HG03439 (cell line): ENCODE measurements at regions not wholly inside any gene's neighbourhood (a gene's known extent, or its start where the extent isn't known, plus 50 kb on each side); places are given as distances from the start of the nearest gene placed in this dataset.

Experiments used
- ATAC-seq: cut with Tn5 transposase; IDR thresholded peaks from one replicate; pipeline ENCODE4 v1.9.1; 2021; ENCODE audit warnings: mild to moderate bottlenecking, moderate library complexity; ENCODE audit not compliant: unreplicated experiment

DNA sequence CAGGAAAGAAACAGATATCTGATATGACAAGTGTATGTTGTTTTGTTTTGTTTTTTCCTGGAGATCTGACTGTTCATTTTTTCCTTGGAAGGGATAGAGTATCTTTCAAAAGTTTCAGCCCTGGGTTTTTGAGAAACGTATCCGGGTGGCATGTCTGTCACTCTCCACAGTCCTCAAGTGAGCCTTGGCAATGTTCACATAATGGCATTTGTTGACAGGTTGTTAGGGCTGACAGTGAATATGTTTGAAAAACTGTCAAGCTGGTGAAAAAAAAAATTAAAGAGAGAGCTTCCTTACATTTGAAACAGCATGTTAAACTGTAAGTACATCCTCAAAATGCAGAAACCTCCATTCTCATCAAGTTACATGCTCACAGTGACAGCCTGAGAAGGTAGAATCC, 113.0 kb upstream of the DYNLRB2 start:
- no peak for ATAC-seq

DNA sequence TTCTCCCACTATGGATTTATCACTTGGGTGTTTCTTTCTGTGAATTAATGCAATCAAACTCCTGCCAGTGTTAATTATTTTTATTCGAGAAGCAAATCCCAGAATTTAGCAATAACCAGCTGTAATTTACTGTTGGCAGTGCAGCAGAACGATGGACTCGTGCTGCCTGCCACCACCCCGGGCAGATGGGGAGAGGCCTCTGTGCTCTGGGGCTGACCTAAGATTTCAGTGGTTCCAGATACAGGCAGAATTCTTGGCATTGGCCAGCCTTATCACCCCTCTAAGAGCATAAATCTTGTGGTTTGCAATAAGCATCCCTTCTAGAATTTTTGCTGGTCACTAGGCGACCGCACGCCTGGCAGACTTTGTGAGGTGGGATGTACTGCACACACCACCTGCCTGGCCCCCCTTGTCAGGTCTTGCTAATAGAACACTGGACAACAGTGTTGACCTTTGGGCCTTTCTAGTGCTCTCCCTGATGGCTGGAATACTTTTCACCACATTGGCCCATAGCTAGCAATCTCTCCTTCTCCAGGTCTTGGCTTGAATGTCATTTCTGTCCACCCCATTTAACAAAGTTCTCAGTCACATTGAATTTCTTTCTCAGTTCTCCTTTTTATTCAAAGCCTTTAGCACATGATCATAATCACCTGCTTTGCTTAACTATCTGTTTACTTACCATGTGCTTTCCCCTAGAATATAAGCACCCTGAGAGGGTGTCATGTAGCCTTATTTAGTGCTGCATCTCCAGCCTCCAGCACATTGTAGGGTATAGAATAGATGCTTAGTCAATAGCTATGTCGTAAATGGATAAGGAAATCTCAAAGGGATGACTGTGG, 122.1 kb upstream of the DYNLRB2 start:
- no peak for ATAC-seq

DNA sequence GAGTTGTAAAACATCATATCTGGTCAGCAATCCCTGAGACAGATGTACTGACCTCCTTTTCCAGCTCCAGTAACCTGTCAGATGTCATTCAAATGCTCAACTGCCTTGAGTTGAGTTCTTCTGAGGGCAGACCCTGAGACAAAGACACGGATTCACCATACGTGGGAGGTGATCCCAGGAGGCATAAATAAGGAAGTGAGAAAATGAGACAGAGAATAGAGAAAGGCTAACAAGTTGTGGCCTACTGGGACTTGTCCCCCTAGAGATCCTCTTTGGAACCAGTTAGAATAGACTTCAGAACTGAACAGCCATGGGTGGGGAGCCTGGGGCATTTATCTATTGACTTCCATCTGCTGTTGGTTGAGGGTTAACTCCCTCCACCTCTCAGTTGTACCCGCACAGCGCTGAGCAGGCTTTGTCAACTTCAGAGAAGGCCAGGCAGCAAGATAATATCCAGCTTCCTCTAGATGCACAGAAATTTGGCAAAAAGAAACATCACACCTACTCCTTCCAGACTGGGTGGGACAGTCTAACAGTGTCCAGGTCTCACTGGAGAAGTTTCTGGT, 123.0 kb upstream of the DYNLRB2 start:
- no peak for ATAC-seq

DNA sequence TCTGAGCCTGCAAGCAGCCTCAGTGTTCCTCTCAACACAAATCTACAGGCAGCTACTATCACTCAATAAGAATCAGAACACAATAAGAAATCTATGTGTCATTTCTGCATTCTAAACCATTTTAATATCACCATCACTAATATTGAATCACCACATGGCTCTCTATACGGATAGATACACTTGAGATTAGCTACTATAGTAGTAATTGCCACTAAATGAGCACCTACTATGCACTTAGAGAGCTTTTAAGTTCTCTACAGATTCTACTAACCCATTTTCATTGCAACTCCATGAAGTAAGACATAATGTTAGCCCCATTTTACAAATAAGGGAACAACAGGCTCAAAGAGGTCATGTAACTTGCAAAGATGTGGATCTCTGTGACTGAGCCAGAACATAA, 132.8 kb upstream of the DYNLRB2 start:
- no peak for ATAC-seq

DNA sequence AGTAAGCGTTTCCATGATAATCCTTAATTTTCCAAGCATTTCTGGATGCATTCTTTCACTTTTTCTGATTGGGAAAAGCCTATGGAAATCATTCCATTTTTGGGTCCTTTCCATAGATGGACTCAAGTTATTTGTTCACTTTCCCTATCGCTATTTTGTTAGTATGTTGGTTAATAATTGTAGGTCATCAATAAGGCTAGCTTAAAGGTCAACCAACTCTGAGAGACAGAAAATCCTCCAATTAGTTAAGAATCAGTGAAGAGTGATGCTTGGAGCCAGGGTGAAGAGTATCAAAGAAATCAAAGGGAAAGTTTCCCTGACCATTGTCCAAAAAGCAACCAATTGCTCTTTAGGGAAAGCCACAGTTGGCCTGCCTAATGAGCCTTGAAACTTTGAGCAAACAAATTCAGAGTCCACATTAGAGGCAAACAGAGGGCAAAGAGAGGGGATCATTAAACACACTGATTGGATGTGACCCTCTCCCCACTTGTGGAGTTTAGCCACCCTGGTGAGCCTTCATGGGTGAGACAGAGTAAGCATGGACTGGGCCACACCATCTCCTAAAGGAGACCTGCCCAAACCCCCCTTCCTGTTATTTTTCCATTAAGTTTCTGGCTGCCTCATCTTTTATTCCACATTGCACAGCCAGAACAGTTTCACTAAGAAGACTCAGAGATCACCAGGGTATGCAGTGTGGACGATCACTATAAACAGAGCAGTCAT, 133.4 kb upstream of the DYNLRB2 start:
- no peak for ATAC-seq

DNA sequence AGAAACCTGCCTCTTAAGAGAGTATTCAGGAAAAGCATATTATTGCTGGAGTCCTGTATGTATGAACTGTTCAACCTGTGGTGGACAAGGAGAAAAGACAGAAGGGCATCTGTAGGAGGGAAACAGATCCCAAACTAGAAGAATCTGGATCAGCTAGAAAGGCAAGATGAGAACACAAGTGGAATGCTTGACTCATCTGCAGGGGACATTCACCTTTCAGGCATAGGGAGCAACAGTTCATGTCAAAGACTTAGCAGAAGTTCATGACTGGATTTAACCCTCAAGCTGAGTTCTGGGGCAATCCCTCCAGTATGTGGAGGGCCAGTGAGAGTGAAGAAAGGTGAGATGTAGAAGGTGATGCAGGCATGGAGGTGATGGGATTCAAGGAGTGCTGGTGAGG, 135.9 kb upstream of the DYNLRB2 start:
- ATAC-seq, result no peak

DNA sequence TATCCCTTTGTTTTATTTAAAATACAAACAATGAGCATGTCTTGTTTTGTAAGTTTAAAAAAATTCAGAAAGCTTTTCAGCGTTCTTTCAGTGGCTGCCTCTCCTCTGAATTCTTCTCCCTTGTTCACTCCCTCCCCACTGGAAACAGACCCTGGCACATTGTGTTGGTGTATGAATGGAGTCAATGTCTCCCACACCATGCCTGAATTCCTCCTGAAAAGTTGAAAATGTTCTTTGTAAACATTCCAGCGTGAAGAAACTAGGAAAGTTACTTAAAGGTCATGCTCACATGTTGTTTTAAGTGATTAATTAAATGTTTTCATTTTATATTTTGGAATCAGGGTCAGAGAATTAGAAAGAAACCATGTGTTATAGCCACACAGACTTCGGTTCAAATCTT, 136.9 kb upstream of the DYNLRB2 start:
- no peak for ATAC-seq

DNA sequence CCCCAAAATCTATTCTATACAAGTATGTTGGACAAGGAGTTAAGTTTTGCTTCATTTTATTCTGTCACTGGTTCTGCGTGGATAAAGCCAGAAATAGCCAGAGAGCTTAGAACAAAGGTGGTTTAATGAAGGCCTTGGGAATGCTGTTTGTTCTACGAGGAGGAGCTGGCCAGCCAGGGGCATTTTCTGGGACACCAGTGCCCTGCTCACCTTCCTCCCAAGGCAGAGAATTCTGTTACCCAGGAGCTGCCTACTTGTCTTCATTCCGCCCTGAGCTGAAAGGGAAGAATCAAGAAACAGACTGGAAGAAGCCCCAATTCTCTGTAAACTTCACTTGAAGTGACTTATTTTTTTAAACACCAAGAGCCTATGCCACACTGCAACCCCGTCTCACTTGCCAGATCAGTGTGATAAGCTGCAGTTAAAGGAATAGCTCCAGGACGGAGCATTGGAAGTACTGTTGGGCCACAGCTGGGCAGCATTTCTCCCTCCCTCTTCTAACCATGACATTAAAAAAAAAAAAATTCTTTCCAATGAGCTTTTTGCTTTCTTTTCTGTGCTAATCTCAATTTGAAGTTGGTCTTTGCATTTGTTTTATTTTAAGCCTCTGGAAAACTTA, 149.8 kb upstream of the DYNLRB2 start:
- ATAC-seq, result no peak

DNA sequence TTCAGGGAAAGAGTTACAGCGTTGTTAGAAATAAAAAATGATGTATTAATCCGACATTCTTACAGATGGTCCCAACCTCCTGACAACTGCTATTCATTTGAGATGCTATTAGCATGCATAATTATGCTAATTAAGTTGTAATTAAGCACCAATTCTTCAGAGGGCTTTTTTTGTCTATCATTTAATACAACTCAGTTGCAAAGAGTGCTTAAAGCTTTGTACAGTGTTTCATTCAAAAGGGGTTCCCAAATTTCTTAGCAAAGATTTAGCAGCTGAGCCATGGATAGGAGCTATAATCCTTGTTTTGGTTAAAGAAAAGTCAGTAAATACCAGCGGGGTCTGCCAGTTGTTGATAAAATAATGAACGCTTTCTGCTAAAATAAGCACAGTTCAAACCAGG, 150.7 kb upstream of the DYNLRB2 start:
- no peak for ATAC-seq

DNA sequence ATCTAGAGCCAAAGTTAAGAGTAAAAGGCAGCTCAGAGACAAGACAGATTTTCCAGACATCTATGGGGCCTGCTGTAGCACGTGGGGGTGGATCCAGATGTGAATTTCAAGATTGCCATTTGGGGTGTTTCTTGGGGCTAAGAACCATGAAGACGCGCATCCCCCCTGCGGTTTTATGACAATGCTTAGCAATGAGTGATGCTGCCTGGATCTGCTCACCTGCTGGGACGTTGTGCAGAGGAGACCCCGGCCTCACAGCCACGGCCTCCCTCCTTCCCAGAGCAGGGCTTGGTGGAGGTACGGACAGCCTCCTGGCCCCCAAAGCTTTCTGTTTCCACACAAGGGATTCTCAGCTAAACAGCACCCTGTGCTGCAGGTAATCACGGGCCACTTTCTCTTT, 151.5 kb upstream of the DYNLRB2 start:
- ATAC-seq, result no peak

DNA sequence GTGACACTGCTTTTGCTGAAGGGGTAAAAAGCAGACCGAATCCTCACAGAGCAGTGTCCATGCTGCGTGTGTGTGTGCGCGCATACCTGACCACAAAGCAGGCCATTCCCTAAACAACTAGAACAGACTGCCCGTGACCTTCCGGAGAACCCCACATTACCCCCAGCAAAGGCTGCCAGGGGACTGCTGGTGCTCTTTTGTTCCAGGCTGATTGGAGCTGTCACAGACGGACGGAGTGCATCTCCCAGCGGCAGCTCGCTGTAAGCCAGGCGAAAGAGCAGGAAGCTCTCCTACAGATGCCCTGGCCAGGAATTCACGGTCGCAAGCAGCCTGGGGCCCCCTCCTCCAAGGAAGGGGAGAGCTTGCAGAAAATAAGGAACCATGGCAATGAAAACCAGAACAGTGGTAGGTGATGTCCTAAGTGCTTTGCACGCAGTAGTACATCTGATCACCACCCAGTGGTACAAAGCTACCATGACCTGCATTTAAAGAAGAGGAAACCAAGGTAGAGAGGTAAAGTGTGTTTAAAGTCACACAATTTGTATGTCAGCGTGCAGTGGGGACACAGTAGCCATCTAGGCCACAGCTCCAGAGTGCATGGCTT, 153.4 kb upstream of the DYNLRB2 start:
- ATAC-seq, result no peak

DNA sequence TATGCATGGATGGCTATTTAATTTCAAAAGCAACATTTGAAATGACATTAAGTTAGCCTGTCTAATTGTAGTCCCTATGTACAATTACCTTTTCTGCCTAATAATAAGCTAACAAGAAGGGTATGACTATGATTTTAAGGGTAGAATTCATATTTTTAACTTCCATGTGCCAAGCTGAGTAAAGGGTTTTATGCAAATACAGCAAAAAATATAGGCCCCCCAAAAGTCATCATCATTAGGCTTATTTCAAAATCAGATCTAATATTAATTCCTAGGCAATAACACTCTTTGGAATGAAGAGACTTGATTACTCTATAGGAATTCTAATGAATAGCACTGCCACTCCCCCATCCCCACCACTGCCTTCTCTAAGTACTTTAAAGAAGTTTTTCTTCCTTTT, 155.9 kb upstream of the DYNLRB2 start:
- no peak for ATAC-seq

DNA sequence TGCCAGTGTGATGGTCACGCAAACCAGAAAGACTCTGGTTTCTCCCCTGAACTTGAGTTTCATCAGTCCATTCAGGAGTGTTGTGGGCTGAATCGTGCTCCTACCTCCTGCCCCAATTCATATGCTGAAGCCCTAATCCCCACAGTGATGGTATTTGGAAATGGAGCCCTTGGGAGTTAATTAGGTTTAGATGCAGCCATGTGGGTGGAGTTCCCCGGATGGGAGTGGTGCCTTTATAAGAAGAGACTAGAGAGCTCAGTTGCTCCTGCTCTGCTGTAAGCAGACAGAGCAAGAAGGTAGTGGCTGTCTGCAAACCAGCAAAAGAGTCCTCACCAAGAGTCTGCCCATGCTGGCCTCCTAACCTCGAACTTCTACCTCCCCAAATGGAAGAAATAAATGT, 160.3 kb upstream of the DYNLRB2 start:
- no peak for ATAC-seq

DNA sequence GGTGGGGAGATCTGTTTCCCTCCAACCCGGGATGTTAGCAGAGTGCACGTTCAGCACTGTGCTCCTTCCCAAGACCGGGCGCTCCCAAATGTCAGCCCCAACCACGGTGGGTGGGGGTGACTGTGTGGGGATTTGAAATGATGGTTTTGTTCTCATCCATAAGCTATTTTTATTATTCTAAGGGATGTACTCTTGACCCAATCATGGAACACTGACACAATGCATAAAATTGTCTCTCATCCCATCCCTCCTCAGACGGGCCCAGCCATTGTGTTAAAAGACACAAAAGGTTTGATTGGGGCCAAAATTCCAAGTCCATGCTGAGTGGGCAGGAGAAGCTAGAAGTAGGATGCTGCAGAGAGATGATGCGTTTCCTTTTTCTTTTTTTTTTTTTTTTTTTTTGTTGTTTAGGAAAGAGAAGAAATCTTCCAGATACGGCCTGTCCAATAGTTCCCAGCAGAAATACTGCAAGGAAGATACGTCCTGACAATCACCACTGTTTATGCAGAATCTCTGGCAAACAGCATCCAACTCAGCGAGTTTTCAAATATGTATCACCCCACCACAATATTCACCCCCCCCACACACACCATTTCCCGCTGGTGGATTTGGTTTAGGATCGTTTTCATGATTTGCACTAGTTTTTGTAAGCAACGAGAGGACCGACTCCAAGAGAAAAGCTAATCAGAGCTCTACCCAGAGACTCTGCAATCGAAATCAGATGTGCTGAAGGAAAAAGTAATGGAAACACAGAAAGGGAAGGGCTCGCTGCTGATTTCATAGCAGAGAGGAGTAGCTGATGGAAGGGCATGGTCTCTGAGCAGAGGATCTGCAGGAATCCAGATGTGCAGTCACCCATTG, 163.5 kb upstream of the DYNLRB2 start:
- ATAC-seq, result no peak

DNA sequence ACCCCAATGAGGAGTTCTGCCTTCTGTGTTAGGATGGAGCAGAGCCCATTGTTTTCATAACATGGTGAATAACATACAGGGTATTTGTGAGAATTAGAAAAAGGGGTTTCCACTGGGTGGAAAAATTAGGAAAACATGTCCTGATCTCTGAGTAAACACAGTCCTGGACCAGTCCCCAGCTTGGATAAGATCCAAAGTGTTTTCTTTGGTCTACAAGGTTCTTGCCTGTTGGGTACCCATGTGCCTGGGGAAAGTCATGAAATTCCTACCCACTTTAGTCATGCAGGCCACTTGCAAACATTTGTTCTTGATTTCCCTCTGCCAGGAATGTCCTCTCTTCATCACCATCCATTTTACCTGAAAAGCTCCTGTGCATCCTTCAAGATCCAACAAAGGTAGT, 164.8 kb upstream of the DYNLRB2 start:
- ATAC-seq, result no peak

DNA sequence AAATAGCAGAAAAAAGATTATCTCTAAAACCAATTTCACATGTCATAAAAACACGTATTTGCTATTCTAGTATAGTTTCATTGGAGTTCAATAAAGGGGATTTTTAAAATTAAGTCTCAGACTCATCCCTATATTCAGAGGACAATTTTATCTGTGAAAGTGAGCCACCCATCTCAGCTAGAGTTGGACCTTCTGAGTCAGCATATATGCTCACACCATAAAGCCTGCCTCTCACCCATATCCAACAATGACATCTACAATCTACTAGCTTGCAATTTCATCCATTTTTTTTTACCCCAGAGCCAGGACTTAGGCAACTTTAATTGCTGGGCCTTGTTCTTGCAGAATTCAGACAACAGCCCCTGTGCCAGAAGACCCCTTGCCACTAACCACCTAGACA, 165.3 kb upstream of the DYNLRB2 start:
- ATAC-seq, result no peak

DNA sequence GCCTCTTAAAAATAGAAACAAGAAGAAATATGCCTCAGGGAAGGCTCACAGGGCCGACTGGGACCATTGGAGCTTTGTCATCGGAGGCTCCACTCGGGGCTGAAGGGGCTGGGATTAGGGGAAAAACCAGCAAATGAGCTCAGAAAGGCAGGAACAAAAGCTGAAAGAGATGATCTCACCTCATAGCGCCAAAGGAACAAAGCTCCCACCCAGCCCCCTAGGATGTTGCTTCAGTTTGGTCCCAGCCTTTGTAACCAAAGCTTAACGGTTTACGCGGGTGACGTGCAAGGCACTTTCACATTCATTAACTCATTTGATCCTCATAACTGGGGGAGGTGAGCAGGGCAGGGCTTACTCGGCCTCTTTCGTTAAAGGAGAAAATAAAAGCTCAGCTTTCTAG, 168.5 kb upstream of the DYNLRB2 start:
- no peak for ATAC-seq

DNA sequence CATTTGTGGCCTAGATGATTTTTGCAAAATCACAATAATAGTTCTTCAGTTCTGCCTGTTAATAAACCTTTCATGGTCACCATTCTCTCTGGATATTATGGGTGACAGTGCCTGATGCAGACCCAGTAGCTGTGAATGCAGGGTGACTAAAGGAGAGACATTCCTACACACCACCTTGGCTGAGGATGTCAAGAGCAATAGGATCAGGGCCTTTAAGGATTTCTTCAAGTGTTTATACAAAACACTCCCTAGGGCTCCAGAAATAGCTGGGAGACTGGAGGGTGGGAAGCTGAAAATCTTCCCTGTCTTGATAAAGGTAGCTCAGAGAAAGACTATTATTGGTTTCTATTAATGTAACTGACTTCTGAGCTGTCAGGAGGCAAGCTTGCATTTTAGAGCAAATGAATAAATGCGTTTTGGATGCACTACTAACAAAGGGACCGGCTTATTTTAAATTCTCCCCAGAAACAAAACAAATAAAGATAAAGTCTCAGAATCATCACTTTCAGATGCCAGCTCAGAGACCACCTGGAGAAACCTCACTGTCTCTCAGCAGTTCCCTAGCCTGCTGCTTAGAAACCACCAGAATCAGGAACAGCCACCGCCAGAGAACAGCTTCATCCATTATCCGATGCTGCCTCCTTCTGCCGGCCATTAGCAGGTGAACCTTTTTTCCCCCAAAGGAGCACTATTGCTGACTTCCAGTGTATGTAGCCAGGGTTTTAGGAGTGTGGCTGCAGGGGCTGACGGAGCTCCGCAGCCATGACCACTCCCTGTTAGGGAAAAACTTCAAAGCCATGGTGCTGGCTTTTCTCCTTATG, 171.4 kb upstream of the DYNLRB2 start:
- no peak for ATAC-seq

DNA sequence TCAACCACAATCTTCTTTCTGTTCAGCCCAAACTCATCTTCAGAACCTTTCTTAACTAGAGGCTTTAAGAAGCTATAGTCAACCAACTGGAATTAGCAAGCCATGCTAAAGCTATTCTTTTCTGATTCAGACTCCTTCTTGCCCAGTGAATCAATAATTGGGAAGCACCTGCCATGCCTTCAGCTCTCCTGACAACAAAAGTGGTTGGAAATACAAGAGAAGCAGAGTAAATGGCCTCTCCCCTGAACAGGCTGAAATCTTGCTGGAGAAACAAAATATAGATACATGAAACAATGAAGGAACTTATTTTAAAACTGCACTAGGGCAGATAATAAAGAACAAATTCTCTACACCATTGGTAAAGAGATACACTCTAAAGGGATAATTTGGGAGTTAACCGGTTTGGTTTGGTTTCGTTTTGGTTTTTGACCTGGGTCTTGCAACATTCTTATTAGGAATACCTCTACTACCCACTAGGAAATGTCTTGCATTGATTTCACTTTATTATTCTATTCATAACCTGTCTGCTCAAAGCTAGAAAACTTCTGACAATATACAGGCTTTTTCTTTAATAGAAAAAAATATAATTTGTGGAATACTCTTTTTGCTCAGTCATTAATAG, 173.6 kb upstream of the DYNLRB2 start:
- ATAC-seq, result no peak
